Activated CD8-positive, alpha-beta memory T cell treated with anti-CD3 and anti-CD28 coated beads for 24 hours (primary cell): ENCODE measurements at regions not wholly inside any gene's neighbourhood (a gene's known extent, or its start where the extent isn't known, plus 50 kb on each side); places are given as distances from the start of the nearest gene placed in this dataset.

Experiments
- DNase-seq: peaks from one replicate; pipeline ENCODE4 v3.0.0-alpha.2; 2020

DNA sequence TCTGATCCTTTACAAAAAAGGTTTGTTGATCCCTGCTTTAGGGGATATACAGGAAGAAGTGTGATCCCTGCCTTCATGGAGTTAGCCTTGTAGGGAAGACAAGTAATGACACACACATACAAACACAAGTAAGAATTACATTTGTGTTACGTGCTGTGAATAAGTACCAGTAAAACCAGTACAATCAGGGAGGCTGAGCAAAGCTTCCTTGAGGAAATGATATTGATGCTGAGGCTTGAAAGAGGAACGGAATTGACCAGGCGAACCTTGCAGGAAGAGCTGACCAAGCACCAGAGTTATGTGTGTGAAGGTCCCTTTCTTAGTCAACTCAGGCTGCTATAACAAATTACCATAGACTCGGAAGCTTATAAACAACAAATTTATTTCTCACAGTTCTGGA lies 83.6 kb upstream of the CACUL1 start:
- no peak for DNase-seq

DNA sequence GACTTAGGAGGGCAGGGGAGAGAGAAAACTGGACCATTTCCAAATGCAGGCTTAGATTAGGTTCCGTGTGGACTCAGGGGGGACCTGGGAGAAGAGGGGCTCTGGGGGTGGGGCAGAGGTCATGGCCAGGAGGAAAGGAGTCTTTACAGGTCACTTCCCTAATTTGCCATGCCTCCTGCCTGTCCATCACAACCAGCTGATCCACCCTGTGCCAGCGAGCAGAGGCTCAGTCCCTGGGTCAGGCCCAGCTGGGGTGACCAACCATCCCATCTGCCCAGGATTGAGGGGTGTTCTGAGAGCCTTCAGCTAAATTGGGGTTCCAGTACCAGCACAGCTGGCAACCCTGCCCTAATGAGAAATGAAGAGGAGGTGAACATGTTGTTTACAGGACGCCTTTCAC lies 84.6 kb upstream of the CACUL1 start:
- no peak for DNase-seq

DNA sequence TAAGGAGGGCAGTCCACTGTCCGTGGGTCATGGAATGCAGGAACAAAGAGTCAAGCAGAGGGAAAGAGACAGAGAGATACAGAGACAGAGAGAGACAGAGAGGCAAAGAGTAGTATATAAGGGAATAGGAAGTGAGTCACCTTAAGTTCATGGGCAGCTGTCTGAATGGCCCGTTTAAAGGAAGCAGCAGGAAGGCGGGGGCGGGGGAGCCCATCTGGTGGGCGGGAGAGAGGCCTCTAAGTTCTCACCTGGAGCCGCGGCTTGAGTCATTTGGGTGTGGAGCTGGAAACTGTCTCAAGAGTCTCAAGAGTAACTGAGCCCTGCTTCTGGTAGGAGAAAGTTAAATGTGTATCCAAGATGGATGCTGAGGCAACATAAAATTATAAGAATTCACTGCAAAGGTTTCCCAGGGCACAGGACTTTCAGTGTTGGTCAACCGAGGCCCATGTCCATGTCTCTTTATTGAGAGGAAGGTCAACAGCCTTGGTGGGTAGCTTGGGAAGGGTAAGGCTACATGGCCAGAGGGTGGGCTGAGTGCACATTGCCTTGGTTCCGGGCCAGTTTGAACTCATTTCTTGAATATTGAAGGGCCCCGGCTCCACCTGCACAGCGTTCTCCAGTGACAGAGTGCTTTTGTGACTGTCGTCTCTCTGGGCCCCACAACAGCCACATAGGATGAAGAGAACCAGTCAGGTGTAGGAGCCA lies 85.5 kb upstream of the CACUL1 start:
- peak; percentile 66 for DNase-seq

DNA sequence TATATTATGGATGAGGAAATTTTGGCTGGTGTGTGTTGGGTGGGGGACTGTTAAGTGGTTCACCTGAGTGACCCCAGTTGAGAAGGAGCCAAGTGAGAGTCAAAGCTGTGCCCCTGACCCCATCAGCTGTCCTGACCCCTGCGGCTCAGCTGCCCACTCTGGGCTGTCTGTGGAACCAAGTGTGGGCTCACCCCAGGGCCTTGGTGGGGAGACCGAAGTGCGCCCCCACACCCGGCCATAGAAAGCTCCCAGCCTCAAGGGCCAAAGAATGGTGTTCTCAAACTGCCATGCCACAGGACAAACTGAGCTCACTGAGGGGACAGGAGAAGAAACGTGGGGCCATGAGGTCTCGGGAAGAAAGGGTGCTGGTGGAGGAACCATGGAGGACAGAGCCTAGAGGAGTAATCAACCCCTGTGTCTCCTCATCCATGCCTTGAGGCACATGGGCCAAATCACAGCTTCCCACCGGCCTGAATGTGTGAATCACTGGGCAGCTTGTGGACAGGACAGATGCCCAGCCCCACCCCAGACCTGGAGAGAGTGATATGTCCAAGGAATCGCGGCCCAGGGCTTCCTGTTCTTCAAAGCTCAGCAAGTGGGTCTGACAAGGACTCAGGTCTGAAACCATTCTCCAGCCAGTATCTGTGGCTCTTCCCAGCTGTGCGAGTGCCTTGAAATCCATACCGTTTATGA lies 86.2 kb upstream of the CACUL1 start:
- DNase-seq, result peak; percentile 41

DNA sequence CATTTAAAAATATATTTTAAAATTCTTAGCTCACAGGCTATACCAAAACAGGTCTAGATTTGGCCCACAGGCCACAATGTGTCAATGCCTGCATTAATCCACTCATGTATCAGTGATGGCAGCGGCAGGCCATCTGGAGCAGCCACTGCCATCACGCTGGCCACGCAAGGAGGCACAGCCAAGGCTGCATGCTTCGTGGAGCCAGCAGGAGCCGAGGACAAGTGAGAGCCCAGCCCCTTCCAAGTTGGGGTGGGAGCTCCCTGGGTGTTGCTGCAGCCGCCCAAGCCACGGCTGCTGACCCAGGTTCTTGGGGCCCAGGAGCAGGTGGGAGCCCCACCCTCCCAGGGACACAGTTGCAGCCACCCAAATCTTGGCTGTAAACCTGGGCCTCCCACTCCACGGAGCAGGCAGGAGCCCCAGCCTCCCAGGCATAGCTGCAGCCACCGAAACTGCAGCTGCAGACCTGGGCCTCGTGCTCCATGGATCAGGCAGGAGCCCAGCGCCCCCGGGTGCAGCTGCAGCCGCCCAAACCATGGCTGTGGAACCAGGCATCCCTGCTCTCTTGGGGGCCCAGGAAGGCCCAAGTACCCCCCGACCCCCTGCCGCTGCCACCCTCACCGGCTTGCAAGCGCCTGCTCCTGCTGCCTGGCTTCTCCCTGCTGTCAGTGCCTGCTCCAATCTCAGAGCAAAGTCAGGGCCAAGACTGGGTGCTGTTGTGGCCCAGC lies 87.3 kb upstream of the CACUL1 start:
- peak; percentile 32 for DNase-seq

DNA sequence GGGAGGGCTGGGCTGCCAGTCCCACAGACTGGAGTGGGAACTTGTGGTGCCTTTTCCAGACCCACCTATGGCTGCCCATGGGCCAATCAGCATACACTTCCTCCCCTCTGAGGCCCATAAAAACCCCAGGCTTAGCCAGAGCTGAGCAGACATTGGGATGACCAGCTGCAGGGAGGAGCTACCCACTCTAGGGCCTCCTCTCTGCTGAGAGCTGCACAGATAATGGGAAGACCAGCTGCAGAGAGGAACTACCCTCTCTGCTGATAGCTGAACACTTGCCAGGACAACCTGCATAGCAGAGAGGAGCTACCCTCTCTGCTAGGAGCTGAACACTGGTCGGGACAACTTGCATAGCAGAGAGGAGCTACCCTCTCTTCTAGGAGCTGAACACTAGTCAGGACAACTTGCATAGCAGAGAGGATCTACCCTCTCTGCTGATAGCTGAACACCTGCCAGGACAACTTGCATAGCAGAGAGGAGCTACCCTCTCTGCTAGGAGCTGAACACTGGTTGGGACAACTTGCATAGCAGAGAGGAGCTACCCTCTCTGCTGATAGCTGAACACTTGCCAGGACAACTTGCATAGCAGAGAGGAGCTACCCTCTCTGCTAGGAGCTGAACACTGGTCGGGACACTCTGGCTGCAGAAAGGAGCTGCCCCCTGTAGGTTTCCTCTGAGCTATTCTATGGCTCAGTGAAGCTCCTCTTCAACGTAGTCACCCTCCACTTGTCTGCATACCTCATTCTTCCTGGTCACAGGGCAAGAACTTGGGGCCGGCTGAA lies 88.3 kb upstream of the CACUL1 start:
- DNase-seq, result peak; percentile 47

DNA sequence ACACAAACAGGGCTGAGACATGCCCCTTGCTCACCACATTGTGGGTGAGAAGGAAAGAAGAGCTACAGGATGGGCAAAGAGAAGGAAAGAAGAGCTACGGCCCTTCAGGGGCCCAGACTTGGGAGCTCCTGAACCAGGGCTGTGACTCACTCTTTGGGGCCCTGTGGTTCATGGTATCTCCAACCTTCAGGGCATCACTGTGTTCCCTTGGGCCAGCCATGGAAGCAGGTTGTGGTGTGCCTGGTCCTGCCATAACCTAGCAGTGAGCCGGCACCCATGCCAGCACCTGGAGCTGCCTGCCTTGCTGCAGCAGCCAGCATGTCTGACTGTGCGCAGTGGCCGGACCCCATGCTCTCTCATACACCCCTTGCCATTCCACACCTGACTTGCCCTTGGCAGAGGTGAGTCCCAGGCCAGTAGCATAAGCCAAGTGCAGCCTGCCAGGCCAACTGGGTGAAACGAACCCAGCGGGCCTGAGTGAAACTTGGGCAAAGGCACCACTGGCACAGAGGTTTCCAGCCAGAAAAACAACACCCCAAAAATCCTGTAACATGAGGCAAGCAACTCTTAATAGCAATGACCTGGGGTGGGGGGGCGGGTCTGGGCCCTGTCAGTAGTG lies 89.0 kb upstream of the CACUL1 start:
- DNase-seq, result peak; percentile 35

DNA sequence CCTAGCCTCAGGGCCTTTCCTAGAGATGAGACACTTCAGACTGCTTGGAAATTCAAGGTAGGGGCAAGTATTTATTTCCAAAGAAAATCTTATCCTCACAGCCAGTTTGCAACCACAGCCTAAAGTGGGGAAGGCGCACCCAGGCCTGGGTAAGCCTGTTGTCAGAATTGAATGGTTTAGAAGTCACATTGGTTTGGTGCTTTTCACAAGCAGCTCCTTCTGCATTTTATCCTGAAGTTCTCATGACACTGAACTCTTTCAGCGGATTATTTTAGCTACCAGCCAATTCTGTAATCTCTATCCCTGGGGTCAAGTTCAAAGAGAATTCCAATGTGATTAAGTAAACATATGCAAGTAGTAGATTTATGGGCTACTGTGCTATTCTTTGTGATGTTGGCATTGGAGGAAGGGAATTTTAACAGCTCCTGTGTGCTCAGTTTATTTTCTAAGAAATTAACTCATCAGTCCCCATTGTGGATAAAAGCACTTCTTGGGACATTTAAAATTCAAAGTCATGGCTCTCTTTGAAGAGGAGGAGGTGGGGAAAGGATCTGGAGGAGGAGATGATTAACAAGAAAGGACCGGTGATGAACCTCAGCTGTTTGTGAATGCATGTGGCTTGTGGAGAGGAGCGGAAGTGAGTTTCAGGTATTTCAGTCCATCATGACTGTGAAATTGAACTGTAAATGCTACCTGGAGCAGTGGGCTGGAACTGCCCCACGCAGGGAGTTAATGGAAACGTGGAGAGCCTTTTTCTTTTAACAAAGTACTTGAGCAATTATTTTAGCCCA lies 90.2 kb upstream of the CACUL1 start:
- DNase-seq, result peak; percentile 4

DNA sequence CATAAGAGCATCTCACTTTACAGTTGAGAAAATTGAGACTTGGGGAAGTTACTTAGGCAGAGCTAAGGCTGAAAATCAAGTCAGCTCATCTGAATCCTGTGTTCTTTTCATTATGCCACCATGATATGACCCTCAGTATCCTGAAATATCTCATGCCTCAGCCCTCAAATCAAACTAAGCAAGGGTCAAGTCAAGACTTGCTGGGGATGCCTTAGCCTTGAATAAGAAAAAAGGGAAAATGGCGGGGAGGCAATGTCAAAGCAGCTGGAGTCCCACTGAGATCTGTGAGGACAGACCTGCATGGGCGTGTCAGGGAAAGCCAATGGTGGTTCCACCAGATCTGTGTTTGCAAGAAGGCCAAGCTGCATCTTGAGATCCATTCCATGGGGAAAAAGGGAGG lies 91.0 kb upstream of the CACUL1 start:
- no peak for DNase-seq

DNA sequence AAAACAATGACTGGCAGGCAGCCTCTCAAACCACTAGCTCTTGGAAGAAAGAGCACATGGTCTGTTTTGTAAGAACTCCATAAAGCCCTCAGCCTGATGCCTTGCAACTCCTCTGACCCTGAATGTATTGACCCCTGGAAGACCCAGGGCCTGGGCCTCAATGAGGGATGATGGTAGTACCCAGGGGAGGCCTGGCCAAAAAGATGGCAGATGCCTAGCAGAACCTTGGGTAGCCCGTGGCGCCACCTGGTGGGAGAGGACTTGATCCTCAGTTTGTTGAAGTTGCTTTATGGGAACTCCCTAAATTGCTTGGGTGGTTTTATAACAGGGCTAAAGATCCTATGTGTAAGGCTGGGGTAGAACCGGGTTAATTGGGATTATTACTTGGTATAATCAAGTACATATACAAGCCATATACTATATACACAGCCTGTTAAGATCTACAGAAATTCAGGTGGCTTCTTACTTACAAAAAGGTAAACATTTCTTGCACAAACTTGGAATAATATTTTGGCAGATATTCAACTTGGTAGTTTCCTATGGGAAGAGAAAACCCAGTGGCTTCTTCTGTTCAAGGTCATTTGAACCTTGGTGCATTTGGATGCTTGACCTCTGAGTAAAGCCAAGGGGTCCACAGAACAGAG lies 95.8 kb upstream of the CACUL1 start:
- peak; percentile 86 for DNase-seq

DNA sequence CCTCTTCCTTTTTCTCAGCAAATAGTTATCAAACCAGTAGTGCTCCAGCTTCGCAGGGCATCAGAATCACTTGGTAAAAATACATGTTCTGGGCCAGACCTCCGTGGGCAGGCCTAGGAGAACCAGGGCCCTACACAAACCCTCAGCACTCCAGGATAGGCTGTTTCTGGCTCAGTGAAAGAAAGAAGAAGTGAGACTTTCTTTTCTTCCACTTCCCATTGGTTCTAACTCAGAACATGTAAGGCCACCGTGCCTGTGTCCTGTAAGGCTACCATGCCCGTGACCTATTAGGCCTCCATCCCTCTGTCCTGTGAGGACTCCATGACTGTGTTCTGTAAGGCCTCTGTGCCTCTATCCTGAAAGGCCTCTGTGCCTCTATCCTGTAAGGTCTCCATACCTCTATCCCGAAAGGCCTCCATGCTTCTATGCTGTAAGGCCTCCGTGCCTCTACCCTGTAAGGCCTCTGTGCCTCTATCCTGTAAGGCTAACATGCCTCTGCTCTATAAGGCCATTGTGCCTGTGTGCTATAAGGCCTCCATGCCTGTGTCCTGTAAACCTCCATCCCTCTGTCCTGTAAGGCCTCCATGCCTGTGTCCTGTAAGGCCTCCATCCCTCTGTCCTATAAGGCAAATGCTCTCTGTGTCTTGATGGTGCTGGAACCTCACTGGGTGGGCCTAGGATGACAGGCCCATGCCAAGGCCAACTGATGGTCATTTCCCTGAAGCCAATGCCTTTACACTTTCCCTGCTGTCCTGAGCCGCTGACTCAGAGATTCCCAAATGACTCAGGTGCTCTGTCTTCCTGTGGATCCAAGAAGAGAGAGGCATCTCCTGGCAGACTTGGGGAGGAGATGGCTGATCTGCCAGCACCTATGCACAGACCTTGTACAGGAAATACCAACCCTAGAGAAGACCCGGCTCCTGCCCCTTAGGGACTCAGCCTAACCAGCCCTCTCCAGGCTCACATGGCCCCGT lies 96.6 kb upstream of the CACUL1 start:
- peak; percentile 53 for DNase-seq

DNA sequence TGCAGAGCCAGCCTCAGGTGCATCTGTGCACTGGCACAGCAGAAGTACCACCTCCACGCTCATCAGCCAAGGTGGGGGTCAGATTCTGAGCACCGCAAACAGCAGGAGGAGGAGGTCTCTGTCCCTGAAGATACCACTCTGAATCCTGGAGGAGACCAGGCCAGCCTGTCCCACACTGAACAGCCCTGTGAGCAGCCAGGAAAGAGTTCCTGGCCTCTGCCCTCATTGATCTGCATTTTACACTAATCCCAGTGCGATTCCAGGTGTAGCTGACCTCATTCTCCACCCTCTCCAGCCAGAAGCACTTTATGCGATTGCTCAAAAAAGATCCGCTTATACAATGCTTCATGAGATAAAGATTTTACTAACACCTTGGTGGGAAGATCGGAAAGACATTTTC lies 99.1 kb upstream of the CACUL1 start:
- peak; percentile 30 for DNase-seq

DNA sequence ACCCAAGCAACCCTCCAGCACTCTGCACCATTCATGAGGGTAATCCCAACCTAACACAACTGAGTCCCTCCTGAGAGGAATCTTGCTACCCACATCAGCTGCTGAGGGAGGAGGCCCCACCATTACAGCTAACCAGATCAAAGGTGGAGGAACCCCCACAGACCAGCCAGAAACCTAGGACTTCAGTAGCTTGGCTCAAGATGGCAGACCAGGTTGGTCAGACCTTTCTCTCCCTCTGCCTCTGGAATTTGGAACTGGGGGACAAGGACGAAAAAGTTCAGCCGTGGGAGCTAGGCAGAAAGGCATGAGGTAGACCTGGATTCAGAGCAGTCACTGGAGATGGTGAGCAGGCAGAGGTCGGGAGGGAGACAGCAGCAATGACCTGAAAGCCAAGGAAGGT lies 101.3 kb upstream of the CACUL1 start:
- peak; percentile 1 for DNase-seq

DNA sequence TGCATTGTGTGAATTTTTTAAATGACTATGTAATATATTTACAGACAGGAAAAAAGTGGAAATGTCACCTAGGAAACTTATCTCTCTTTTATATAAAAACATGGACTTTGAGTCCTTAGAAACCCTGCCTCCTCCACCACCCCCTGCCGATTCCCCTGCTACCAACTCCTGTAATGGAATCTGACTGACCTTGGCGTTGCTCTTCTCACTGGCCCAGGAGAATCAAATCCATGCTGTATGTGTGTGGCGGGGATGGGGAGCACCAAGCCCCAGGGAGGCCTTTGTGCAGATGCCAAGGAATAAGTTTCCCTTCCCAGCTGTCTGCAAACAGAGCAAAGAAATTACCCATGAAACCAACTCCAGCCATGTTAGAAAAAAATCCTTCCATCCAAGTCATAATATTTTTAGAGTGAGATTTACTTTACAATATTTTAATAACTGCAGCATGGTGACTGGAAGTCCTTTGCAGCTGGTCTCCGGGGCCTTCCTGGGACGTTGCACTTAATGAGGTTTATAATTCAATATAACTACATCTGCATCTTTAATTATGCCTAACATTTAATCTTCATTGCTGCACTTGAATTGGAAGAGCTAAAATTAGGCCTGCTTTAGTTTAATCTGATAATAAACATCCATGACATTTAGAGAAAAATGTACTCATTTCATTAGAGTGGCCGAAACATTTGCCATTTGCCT lies 111.4 kb upstream of the CACUL1 start:
- no peak for DNase-seq

DNA sequence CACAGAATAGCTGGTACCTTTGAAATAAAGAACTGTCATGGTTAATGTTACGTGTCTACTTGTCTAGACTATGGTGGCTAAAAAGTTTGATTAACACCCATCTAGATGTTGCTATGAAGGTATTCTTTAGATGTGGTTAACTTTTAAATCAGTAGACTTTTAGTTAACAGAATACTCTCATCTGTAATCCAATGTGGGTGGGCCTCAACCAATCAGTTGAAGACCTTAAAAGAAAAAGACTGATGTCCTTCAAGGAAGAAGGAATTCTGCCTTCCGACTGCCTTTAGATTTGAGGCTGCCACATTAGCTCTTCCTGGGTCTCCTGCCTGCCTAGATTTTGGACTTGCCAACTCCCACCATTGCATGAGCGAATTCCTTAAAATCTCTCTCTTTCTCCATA lies 113.0 kb upstream of the CACUL1 start:
- no peak for DNase-seq

DNA sequence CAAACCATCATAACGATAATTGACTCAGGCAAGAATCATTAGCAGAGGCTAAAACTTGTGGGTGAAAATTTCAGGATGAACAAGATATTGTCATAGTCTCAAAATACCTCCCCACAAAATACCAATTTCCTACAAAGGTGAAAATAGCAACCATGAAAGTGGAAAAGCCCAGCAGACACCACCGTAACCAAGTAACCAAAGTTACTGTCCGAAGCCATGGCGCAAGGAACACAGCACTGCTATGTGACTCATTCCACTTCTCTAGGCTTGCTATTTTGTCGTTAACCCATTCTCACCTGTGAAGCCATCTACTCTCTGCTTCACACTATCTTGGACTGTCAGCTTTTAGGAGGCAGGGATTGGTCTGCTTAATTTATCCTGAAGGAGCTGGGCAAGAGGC lies 113.8 kb upstream of the CACUL1 start:
- no peak for DNase-seq

DNA sequence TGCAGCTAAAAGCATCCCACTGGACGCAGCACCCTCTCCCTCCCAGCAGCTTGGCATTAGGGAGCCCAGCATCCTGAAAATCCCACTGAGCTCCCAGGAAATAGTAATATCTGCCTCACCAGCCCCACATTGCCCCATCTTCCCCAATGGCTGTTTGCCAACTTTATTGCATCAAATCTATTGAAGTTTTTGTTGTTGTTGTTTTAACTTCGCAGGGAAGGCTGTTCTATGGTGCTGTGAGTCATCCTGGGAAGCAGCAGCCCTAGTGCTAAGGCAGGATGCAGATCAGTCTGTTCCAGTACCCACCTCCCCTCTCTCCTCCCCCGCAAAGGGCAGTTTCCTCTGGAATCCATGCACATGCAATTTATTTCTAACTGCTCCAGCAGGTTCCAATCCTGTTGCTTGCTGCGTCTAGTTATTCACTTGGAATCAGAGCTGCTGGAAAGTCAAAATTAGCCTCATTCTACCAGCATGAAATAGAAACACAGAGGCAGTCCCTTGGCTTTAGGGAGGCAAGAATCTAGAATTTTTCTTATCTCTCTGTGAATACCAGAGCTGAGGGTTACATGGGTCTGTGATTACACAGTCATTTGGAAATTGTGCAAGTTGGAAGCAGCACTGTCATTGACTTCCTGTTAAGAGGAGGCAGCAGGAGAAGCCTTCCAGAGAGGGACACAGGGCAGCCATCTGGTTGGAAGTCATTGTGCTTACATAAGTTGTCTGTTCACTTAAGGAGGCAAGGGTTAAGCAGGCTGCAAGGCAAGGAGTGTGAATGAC lies 115.9 kb upstream of the CACUL1 start:
- no peak for DNase-seq

DNA sequence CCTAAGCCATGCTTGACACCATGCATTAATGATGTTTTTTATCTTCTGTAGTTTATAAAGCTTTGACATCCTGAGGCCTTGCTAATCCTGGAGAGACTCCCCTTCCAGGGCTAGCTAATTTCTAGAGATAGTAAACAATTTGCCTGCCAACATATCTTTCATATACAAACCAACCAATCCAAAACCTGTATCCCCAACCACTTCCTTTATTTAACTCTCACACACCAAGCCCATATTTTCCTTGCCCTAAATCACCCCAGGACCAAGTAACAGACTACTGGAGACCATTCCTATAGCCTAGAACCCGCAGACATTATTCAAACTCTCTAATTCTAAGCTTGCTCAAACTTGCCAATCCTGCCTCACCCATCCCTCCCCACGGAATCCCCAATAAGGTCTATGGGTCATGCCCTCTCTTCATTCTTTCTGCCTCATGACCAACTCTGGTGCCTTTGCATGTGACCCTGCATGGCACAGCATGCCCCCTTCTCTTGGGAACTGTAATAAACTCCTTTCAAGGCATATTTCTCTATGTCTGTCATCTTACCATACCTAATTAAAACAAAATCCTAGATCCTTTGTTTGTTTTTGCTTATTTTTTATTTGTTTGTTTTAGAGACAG lies 116.6 kb upstream of the CACUL1 start:
- no peak for DNase-seq
